Upper lobe of right lung (tissue), 1 donor: ENCODE measurements at regions not wholly inside any gene's neighbourhood (a gene's known extent, or its start where the extent isn't known, plus 50 kb on each side); places are given as distances from the start of the nearest gene placed in this dataset.

Experiments
- ATAC-seq: fragments of 200-7000 bp; cut with Tn5 transposase; one replicate; pipeline ENCODE4 v1.9.1; 2020; ENCODE audit warnings: mild to moderate bottlenecking, moderate library complexity
- DNase-seq: peaks from one replicate; pipeline ENCODE4 v3.0.0-alpha.2; 2020
- H3K27ac ChIP-seq: fragments of 200-600 bp; one replicate; pipeline ENCODE4 v1.8.0; 2022
- H3K27me3 ChIP-seq: fragments of 200-600 bp; one replicate; pipeline ENCODE4 v1.8.0; 2022; ENCODE audit warnings: mild to moderate bottlenecking
- H3K36me3 ChIP-seq: fragments of 200-600 bp; one replicate; pipeline ENCODE4 v1.8.0; 2022
- H3K4me1 ChIP-seq: fragments of 200-600 bp; one replicate; pipeline ENCODE4 v1.8.0; 2022
- H3K4me3 ChIP-seq: fragments of 200-600 bp; one replicate; pipeline ENCODE4 v1.8.0; 2022; ENCODE audit warnings: mild to moderate bottlenecking
- H3K9me3 ChIP-seq: fragments of 200-600 bp; one replicate; pipeline ENCODE4 v1.8.0; 2022
- CTCF ChIP-seq: fragments of 200-600 bp; IDR thresholded peaks from one replicate; pipeline ENCODE4 v1.8.0; 2022; ENCODE audit warnings: antibody characterized with exemption
- intact Hi-C: fragments of 100-400 bp; cut with DNase I; formaldehyde crosslinking; loops from one replicate; pipeline ENCODE4 v1.11.0; 2022
- donor health status: DM: no; HTN: yes; CAD: no; lungs with severe emphysema.

GRCh38 chr6:27786048-27786447 is 126.1 kb downstream of the OR2B2 start:
- no peak for ATAC-seq
- Histone ChIP-seq H3K4me1 (no peaks in the 10 kb centered on the region), H3K27me3 (no peaks in the 10 kb centered on the region), H3K9me3 (no peaks in the 10 kb centered on the region), H3K36me3 (no peaks in the 10 kb centered on the region), H3K27ac (no peak overlapping the region), H3K4me3 (no peak overlapping the region)
- DNase-seq, result no peak
- intact Hi-C loops, result no loop called here
- TF ChIP-seq CTCF, result no peak

GRCh38 chr6:27785294-27785693 is 126.9 kb downstream of the OR2B2 start:
- Histone ChIP-seq H3K27ac (no peak overlapping the region), H3K4me3 (no peak overlapping the region), H3K4me1 (no peaks in the 10 kb centered on the region), H3K27me3 (no peaks in the 10 kb centered on the region), H3K9me3 (no peaks in the 10 kb centered on the region), H3K36me3 (no peaks in the 10 kb centered on the region)
- no peak for DNase-seq
- TF ChIP-seq CTCF, result no peak
- intact Hi-C loops, result no loop called here
- ATAC-seq, result no peak

- Histone ChIP-seq H3K27me3 (no peaks in the 10 kb centered on the region), H3K27ac (no peak overlapping the region), H3K9me3 (no peaks in the 10 kb centered on the region), H3K4me1 (no peaks in the 10 kb centered on the region), H3K4me3 (no peak overlapping the region), H3K36me3 (no peaks in the 10 kb centered on the region)
- TF ChIP-seq CTCF, result no peak
- no peak for ATAC-seq
- no peak for DNase-seq
- intact Hi-C loops, result no loop called here
Measured at GRCh38 chr6:27782748-27783147, 129.4 kb downstream of the OR2B2 start.

- no peaks in the 10 kb centered on the region for H3K4me1 ChIP-seq
- H3K27me3 ChIP-seq, result no peaks in the 10 kb centered on the region
- no peak for TF ChIP-seq CTCF
- no peaks in the 10 kb centered on the region for H3K36me3 ChIP-seq
- DNase-seq, result no peak
- H3K9me3 ChIP-seq, result no peaks in the 10 kb centered on the region
- intact Hi-C loops, result loop anchor here (10.0 kb wide), 1 partner anchor 116 kb away; a partner anchor contains a TSS
- H3K4me3 ChIP-seq, result no peak overlapping the region
- no peak overlapping the region for H3K27ac ChIP-seq
- ATAC-seq, result no peak
Measured at GRCh38 chr6:27778625-27779417, 133.4 kb downstream of the OR2B2 start.

GRCh38 chr6:27777614-27778355 is 134.4 kb downstream of the OR2B2 start:
- no peaks in the 10 kb centered on the region for H3K4me1 ChIP-seq
- no peak for ATAC-seq
- H3K4me3 ChIP-seq, result no peak overlapping the region
- no peaks in the 10 kb centered on the region for H3K9me3 ChIP-seq
- H3K36me3 ChIP-seq, result no peaks in the 10 kb centered on the region
- H3K27ac ChIP-seq, result no peak overlapping the region
- no peak for DNase-seq
- no peak for TF ChIP-seq CTCF
- intact Hi-C loops, result loop anchor here (10.0 kb wide), 1 partner anchor 117 kb away; a partner anchor contains a TSS
- no peaks in the 10 kb centered on the region for H3K27me3 ChIP-seq
